OCI-M2 (cell line): ENCODE measurements at regions not wholly inside any gene's neighbourhood (a gene's known extent, or its start where the extent isn't known, plus 50 kb on each side); places are given as distances from the start of the nearest gene placed in this dataset.

ENCODE experiments used
- DNase-seq: peaks from one replicate; lab custom pipeline; 2025; ENCODE audit not compliant: unreplicated experiment; lab: John Stamatoyannopoulos, UW

DNA sequence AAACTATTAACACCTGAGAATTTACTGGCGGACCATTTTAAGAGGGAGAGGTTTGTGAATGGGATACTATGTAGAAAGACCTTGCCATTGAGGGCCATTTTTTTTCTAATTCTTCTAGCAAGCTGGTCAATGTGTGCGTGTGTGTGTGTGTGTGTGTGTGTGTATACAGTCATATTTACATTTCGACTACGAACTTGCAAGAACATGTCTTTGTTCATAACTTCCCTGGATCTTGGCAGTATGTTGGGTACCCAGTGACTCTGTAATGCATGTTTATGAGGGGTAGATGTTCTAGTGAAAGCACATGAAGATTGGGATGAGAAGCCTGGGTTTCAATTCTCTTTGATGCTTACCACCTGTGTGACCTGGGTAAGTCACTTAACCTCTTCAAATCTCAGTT, 133.6 kb downstream of the UBE2E3 start:
- DNase-seq: no peak

DNA sequence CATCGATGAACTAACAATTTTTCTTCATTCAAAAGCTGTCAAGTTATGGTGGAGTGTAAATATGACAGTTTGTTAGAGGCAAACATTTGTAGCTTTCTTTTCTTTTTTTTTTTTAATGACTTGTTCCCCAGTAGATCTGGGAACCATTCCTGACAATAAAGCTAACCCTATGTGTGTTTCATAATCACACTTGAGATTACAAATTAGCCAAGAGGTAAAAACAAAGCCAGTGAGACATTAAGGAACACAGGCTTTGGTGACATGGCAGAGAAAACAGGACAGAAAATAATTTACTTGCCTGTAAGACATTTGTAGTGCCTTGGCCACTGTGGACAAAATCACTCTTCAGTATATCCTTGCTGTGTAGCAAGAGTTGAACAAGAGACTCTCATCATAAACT, 135.9 kb downstream of the UBE2E3 start:
- DNase-seq: no peak

DNA sequence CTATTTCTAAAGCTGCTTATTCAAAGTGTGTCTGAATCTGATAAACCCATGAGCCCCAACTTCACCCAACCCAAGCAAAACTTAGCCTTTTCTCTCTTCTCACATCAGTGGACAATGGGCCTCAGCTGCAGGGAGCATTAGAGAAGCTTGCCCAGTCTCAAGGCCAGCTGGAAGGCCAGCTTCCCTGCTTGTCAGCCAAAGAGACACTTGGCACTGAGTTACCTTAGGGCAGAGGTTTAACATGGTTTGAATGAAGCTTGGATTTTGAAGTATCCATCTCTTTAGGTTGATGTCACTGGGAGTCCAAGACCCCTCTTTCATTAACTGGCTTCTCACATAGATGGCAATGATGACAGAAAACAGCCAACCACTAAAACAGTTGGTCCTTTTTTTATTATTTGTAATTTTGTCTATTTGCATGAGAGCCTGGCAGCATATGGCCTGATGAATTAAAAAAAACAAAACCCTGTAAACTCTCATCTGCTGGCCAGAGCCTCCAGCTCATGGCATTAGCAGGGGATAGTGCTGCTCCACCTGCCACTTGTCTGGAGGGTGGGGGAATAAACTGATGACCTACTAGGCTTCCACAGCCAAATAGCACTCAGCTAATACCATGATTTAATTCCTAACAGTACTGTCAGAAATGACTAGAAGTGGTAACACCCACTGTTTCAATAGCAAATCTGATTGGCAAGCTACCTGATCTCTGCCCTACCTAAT, 137.0 kb downstream of the UBE2E3 start:
- DNase-seq: no peak

DNA sequence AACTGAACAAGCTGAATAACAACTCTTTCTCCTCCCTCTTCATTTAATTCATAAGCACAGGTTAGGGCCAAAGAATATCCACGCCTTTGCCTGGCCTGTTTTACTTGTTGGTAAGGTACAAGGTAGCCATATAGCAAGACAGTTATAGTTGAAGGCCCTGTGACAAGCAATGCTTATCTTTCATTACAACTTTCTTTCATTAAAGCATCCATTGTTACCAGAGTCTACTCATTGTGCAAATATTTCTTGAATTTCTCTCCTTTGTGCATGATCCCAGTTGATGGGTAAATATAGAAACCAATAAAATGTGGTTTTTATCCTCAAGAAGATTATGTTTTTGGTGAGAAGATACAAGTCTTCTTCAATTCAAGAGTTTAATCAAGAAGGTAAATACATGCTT, 140.2 kb downstream of the UBE2E3 start:
- no peak for DNase-seq

DNA sequence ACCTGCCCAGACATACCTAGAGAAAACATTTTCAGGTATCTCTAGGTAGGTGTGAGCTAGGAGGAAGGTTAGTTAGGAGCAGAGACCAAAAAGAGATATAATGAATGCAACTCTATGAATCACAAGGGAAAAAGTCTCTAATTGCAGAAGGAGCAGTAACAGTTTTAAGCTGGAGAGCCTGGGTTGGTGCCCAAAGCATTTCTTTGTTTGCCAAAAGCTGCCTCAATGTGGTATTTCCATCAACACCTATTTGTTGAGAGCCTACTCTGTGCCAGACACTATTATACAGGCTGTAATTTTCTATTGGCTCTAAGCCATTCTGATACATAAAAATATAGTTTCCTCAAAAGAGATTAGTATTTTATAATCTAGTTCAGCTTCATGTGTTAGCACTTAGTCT, 141.6 kb downstream of the UBE2E3 start:
- no peak for DNase-seq

DNA sequence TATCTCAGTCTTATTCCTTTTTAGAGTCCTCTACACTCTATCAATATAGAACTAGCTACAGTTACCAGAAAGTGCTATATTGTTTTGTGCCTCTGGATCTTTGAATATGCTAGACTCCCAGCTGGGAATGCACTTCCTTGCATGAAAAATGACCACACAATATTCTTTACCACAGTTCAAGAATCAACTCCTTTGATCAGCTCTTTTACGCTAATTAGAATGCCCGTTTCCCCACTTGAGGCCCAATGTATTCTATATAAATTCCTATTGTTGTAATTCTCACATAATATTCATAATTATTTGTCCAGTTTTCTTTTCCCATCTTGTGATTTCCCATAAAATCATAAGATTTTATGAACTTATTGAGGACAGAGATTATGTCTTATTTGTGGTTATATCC, 142.2 kb downstream of the UBE2E3 start:
- no peak for DNase-seq

DNA sequence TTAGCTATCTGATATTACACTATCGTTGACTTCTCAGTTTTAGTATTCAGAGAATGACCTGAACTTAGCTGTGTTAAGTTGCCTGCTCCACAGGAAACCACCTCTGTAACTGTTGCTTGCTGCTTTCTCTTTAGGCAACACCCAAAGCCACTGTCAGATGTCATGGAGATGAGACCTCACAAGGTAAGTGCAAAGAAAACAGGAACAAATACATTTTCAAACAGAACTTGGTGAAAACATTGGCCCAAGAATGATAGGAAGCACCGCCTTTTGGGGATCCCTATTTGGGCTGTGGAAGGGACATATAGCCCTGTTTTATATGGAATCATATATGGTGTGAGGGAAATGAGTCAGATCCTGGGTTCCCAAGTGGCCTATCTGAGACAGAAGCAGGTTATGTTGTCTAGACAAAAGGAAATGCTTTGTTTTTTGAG, 143.4 kb downstream of the UBE2E3 start:
- DNase-seq: no peak

DNA sequence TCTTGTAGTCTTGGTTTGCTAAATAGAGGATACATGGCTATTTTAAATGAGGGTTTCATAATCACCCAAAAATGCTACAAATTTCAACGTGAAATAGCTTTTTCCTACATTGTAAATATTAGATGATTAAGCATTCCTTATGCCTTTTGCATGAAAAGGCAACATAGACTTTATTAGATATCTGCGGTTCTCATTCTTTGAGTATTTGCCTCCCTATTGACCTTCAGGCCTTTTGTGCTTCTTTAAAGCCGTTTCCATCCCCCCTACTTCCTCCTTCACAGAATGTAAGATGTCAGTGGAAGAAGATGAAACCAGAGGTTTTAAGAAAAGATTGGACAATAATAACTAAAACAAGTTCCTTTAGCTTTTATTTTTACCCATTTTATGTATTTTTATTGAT, 144.1 kb downstream of the UBE2E3 start:
- DNase-seq: no peak

DNA sequence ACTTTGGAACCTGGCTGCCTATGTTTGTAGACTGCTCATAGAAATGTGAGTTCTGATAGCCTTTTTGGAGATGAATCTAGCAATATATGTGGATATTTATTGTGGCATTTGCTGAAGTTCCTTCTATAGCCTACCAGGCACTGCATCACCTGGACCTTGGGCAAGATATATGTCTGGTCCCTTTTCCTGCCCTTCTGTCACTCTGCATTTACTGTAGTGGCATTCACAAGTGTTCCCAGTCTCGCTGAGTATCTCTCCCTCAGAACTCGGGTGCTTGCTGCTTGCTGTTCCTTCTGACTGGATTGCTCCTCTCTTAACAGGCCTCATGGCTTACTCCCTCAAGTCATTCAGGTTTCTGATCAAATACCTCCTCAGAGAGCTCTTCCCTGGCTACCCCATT, 145.0 kb downstream of the UBE2E3 start:
- no peak for DNase-seq

DNA sequence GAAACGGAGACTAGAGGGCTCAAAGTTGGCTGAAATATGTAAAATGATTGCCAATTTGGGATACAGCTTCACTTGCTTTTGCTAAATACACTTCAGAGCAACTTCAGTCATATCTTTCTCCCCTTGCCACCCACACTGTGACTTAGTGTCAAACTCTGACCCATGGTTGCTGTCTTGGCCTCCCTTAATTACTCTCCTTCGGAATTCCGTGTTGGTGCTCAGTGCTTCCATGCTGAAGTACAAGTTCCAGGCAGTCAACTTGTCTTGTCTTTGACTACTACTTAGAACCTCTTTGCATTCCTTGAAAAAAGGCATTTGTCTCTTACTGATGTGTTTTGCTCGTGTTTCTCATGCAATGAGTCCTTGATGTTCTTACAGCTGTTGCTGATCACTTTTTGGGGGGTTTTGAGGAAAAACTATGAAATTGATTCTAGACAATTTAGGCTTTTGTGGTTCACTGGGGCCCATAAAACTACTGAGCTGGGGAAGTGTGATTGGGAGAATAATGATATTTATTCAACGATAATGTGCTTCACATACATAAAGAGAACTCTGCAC, 146.0 kb downstream of the UBE2E3 start:
- DNase-seq: no peak

DNA sequence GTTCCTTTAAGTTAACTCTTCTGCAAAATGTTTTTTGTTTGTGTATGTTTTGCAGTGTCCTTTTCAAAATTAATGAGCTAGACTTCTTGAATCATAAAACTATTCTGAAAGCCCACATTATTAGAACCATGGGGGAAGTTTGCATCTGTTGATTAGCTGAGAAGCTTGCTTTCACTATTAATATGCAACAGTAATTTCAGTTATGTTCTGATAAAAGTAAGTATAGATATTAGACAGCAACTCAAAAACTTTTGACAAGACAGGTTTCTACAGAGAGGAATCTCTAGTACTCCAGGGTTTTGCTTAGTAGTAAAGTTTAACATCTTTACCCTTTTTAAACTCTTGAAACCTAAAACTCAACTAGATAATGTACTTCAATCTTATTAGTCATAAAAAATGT, 147.8 kb downstream of the UBE2E3 start:
- DNase-seq: no peak

DNA sequence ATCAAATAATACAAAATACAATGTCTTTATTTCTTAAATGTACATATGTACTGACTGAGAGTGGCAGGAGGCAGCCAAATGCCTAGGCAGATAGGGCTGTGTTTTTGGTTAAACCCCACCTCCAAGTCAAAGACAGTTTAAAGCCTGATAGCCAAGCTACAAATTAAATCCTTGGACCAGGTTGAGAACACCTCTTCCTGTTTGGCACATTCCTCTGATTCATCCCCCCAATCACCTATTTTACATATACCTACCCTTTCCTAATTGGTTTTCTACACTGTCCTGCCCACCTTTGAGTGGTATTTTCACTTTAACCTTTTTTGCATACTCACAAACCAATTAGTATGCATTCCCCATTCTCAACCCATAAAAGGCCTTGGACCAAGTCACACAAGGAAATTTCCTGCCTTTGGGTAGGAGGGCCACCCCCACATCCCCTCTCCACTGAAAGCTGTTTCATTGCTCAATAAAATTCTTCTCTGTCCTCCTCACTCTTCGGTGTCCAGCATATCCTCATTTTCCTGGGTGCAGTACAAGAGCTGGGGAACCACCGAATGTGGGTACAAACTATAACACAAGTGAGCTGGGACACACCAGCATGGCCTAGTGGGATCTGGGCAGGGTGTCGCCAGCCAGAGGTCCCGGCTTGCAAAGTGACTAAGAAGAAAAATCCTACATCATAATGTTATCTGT, 149.1 kb downstream of the UBE2E3 start:
- DNase-seq: no peak

DNA sequence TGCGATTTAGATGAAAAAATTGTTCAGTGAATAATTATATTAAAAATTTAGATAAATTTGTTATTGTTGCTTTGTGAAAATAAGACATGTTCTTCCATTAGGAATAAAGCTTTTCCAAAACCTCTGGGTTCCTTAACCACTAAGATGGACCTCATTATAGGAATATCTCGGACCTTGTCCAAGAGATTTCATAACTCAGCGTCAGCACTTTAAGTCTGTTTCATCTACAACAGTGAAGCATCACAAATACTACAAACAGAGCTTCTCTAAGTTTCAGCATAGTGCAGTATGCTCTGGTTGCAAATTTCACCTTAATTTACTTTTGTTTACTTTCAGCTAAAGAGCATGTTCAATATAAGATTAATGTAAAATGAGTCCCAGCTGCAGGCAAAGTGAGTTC, 150.3 kb downstream of the UBE2E3 start:
- no peak for DNase-seq

DNA sequence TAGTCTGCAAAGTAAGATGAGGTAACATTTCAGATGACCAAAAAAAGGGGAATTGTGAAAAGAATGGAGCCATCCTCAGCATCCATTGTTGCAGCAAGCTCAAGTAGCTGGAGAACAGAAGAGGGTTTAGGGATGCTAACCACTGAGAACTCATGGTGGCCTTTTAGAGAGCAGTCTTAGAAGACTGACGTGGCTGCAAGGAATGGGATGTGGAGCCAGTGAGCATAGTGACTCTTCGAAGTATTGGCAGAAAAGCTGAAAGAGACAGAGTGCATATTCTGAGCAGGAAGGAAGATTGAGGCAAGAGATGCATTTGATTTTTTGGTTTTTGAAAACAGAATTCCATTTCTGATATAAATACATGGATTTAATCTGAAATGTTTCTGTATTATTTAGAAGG, 151.2 kb downstream of the UBE2E3 start:
- DNase-seq: no peak

DNA sequence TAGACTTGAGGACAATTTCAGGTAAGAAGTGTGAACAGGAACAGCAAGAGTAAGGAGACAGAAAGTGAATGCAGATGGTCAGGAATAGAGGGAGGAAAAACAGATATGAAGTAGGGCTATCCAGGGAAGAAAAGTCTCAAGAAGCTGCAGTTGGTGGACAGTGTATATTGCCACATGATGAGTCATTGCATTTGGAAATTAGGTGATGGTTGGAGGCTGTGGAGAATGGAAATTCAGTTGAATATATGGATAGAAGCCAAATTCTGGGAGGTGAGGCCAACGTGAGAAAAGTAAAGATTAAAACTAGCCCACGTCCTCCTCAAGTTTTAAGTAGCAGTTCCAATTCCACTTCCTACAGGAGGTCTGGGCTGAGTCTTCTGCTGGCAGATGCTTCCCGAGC, 158.4 kb downstream of the UBE2E3 start:
- DNase-seq: no peak

DNA sequence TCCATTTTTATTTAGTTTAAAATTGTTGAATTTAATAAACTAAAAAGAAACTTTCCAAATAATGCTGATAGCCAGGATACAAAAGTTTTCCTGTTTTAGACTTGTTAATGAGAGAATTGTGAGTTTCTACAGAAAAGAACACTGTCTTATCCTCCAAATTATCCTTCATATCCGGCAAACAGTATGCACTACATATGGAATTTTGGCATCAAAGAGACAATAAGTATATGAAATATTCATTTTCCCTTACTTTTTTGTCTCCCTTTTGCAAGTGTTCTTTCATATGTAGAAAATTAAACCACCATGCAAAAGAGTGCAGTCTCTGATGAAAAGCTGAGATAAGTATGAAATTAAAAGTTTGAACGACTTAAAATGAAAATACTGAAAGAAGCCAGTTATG, 159.4 kb downstream of the UBE2E3 start:
- no peak for DNase-seq

DNA sequence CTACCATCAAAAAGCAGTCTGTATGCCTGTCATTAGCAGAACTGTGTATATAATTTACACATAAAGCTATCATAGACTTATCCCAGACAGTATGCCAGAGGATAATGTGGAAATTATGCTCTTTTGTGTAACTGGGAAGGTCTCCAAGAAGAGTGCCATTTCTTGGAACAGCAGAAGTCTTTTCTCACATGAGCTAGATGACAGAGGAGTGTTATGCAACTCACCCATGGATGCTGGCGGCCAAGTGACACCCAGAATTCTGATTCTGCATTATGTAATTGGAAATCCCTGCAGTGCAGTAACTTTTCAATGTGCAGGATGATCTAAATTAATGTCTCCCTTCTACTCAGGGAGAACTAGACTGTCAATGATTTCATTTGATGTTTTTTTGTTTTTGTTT, 160.0 kb downstream of the UBE2E3 start:
- no peak for DNase-seq

DNA sequence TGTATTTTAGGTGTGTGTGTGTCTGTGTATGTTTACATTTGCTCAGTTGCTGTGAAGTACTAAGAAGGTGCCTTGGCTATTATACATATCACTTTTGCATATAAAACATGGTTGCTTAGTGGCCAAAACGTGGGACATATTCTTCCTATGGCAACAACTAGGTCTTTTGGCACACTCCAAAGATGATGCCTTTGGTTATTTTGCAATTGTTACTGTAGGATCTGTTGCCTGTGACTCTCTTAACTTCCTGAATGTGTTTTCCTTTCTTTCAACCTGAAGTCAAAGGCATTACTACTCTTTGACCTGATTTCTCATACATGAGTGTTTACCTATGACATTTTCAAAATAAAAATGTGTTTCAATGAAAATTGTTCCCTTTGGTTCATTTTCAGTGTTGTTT, 160.5 kb downstream of the UBE2E3 start:
- no peak for DNase-seq

DNA sequence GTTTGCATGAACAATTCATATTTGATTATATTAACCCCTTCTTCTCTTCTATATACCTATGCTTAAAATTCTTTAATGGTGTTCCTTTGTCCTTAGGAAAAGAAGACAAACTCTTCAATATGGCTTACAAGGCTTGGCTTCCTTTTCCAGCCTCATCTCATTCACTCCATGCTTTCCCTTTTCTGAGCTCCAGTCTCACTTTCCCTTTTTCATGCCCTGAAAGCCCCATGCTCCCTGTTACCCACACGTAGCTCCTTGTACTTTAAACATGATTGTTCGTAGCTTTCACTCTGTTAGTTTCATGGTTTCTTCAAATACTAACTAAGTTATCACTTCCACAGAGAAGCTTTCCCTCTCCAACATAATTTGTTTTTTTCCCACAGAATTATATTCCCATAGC, 161.3 kb downstream of the UBE2E3 start:
- no peak for DNase-seq

DNA sequence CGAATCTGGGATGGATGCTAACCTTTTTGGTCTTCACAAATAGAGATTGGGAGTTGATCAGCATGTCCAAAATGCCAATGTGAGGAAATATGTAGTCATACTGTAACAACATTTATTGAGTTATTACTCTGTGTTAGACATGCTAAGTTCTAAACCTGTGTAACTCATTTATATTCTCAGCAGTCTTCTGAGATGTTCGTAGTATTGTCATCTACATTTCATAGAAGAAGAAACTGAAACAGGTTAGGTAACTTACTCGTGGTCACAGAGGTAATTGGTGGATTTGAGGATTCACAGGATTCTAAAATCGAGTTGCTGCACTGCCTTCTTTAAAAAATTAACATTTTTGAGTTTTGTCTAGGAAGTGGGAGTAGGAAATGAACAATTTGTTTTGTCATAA, 162.1 kb downstream of the UBE2E3 start:
- DNase-seq: no peak

DNA sequence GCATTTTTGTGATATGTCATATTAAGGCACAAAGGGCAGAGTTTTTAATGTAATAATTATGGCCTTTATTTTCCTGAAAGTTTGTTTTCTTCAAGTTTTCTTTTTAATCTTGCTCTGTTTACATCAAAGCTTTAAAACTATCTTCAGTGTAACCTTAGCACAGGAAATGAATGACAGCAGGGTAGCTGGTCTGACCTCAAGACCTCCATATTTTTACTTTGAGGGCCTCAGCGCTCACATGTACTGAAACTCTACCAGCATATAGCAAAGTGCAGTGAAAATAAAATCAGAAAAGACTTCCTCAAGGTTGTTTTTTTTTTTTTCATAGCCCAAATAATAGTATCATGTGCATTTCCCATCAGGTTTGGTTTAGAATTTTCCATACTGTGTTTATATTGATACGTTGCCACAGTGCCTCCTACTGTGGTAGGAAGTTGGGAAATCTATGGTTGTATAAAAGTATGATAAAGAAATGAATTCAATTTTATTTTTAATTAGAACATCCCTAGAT, 163.4 kb downstream of the UBE2E3 start:
- no peak for DNase-seq

DNA sequence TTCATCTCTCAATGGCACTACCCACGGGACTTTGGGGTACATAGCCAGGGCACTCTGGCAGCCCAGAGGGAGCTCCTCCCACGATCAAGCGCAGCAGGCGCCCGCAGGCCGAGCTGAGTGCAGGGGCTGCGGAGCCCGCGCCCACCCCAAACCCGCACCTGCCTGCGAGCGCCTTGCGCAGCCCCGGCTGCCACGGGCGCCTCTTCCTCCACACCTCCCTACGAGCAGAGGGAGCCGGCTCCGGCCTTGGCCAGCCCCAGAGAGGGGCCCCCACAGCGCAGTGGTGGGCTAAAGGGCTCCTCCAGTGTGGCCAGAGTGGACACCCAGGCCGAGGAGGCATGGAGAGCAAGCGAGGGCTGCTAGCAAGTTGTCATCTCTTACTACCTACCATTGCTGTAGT, 165.2 kb downstream of the UBE2E3 start:
- no peak for DNase-seq
